Liver (tissue), 8 donors: ENCODE measurements at regions not wholly inside any gene's neighbourhood (a gene's known extent, or its start where the extent isn't known, plus 50 kb on each side); places are given as distances from the start of the nearest gene placed in this dataset.
A peak's percentile ranks its signal among the peaks of the same experiment; 100 is the strongest.

ENCODE experiments used
- DNase-seq: peaks from one replicate; pipeline ENCODE4 v3.0.0-alpha.2; 2017; ENCODE audit warnings: low spot score
- H3K27ac ChIP-seq, 2 donors: one replicate each; pipeline ENCODE4 v1.7.0; 2013; ENCODE audit warnings: inconsistent platforms in 2 of 2, low read length in 2 of 2, control low read depth in 1 of 2, low read depth in 1 of 2, mild to moderate bottlenecking in 1 of 2
- H3K27me3 ChIP-seq, 4 donors: one replicate each; pipeline versions ENCODE4 v1.6.1 to v1.7.0; 2013; ENCODE audit warnings: low read length in 3 of 4, inconsistent platforms in 1 of 4, mild to moderate bottlenecking in 1 of 4, moderate library complexity in 1 of 4; ENCODE audit not compliant: control insufficient read depth in 4 of 4, insufficient read depth in 4 of 4
- H3K36me3 ChIP-seq, 4 donors: one replicate each; pipeline versions ENCODE4 v1.6.1 to v1.7.0; 2013; ENCODE audit warnings: low read length in 3 of 4, mild to moderate bottlenecking in 3 of 4, low read depth in 1 of 4, moderate library complexity in 1 of 4; ENCODE audit not compliant: control insufficient read depth in 4 of 4, insufficient read depth in 3 of 4
- H3K4me1 ChIP-seq, 4 donors: one replicate each; pipeline versions ENCODE4 v1.6.1 to v1.7.0; 2013; ENCODE audit warnings: low read length in 3 of 4, mild to moderate bottlenecking in 3 of 4, moderate library complexity in 1 of 4; ENCODE audit not compliant: control insufficient read depth in 4 of 4, insufficient read depth in 4 of 4
- H3K4me3 ChIP-seq, 3 donors: one replicate each; pipeline versions ENCODE4 v1.6.1 to v1.7.0; 2013; ENCODE audit warnings: low read length in 3 of 3, control low read depth in 1 of 3, low read depth in 1 of 3, mild to moderate bottlenecking in 1 of 3
- H3K9ac ChIP-seq, 2 donors: one replicate each; pipeline ENCODE4 v1.7.0; 2013; ENCODE audit warnings: low read length in 2 of 2, mild to moderate bottlenecking in 2 of 2, moderate library complexity in 2 of 2, control low read depth in 1 of 2, low read depth in 1 of 2
- H3K9me3 ChIP-seq, 4 donors: one replicate each; pipeline versions ENCODE4 v1.6.1 to v1.7.0; 2013; ENCODE audit warnings: low read length in 3 of 4; ENCODE audit not compliant: control insufficient read depth in 4 of 4
- ATF3 ChIP-seq: IDR thresholded peaks from 2 replicates; pipeline ENCODE4 v1.6.1; 2016; ENCODE audit warnings: antibody characterized with exemption
- CTCF ChIP-seq: fragments of 150-350 bp; IDR thresholded peaks from 2 replicates; pipeline ENCODE4 v1.5.1; 2017; ENCODE audit warnings: improper control_type of control experiment, low read depth, low read length; ENCODE audit not compliant: missing input control
- FOXA1 ChIP-seq: IDR thresholded peaks from 2 replicates; pipeline ENCODE4 v1.6.1; 2016; ENCODE audit warnings: antibody characterized with exemption
- FOXA2 ChIP-seq: IDR thresholded peaks from 2 replicates; pipeline ENCODE4 v1.6.1; 2016; ENCODE audit warnings: antibody characterized with exemption
- GABPA ChIP-seq, 2 donors: IDR thresholded peaks in 1 of 2; conservative IDR thresholded peaks in 1 of 2; 2 replicates each; pipeline ENCODE4 v1.6.1; 2016; ENCODE audit warnings: antibody characterized with exemption in 2 of 2, mild to moderate bottlenecking in 1 of 2, moderate library complexity in 1 of 2
- HNF4G ChIP-seq: IDR thresholded peaks from 2 replicates; pipeline ENCODE4 v1.6.1; 2016; ENCODE audit warnings: antibody characterized with exemption
- JUND ChIP-seq, 2 donors: IDR thresholded peaks; 2 replicates each; pipeline ENCODE4 v1.6.1; 2016; ENCODE audit warnings: antibody characterized with exemption in 2 of 2
- MAX ChIP-seq: IDR thresholded peaks from 2 replicates; pipeline ENCODE4 v1.6.1; 2016; ENCODE audit warnings: antibody characterized with exemption
- NR2F2 ChIP-seq: IDR thresholded peaks from 2 replicates; pipeline ENCODE4 v1.6.1; 2016; ENCODE audit warnings: antibody characterized with exemption
- RAD21 ChIP-seq, 2 donors: IDR thresholded peaks; 2 replicates each; pipeline ENCODE4 v1.6.1; 2016; ENCODE audit warnings: antibody characterized with exemption in 2 of 2, mild to moderate bottlenecking in 2 of 2
- RXRA ChIP-seq, 2 donors: IDR thresholded peaks; 2 replicates each; pipeline ENCODE4 v1.6.1; 2017 to 2018; ENCODE audit warnings: antibody characterized with exemption in 2 of 2, mild to moderate bottlenecking in 1 of 2
- SP1 ChIP-seq: IDR thresholded peaks from 2 replicates; pipeline ENCODE4 v1.6.1; 2018; ENCODE audit warnings: antibody characterized with exemption, mild to moderate bottlenecking
- TAF1 ChIP-seq: conservative IDR thresholded peaks from 2 replicates; pipeline ENCODE4 v1.6.1; 2016; ENCODE audit warnings: antibody characterized with exemption, mild to moderate bottlenecking
- YY1 ChIP-seq: IDR thresholded peaks from 2 replicates; pipeline ENCODE4 v1.6.1; 2016; ENCODE audit warnings: antibody characterized with exemption, mild to moderate bottlenecking
- ZBTB33 ChIP-seq: IDR thresholded peaks from 2 replicates; pipeline ENCODE4 v1.6.1; 2016; ENCODE audit warnings: antibody characterized with exemption
- WGBS: extraction: QIAGEN DNeasy Blood & Tissue Kit; methylation state at CpG from one replicate; pipeline ENCODE4 v1.1.7; 2013; 5-methylcytosine and 5-hydroxymethylcytosine counted together
- donor health status: healthy.
- donor health status: healthy.
- donor health status: healthy.
- donor health status: healthy.
- donor health status: healthy.

- no peak for TF ChIP-seq CTCF
- no peak for TF ChIP-seq ATF3
- no peak for TF ChIP-seq HNF4G
- TF ChIP-seq FOXA1, result no peak
- TF ChIP-seq SP1, result no peak
- no peak for TF ChIP-seq YY1
- no peak for TF ChIP-seq ZBTB33
Observed at GRCh38 chr11:37721485-37721884, 1123.4 kb upstream of the RAG2 start (continued).

GRCh38 chr11:37718431-37718999 is 1120.5 kb upstream of the RAG2 start:
- no peak overlapping the region for H3K9ac ChIP-seq
- H3K9me3 ChIP-seq, result no peaks in the 10 kb centered on the region
- no peaks in the 10 kb centered on the region for H3K27me3 ChIP-seq
- no peak for TF ChIP-seq SP1
- no peak for TF ChIP-seq FOXA2
- no peak for TF ChIP-seq YY1
- TF ChIP-seq HNF4G, result no peak
- TF ChIP-seq JUND (IDR thresholded peaks at IDR 0.05), result no peak
- TF ChIP-seq ATF3, result no peak
- no peak for TF ChIP-seq MAX
- TF ChIP-seq TAF1, result no peak
- TF ChIP-seq NR2F2, result no peak
- no peak for TF ChIP-seq FOXA1
- TF ChIP-seq RAD21 (IDR thresholded peaks at IDR 0.05), result no peak
- TF ChIP-seq RXRA (IDR thresholded peaks at IDR 0.05), result no peak
- H3K4me3 ChIP-seq, result no peak overlapping the region
- 50% methylated on average over 1 of the region's 1 CpG for WGBS
- H3K4me1 ChIP-seq, result no peaks in the 10 kb centered on the region
- no peak overlapping the region for H3K27ac ChIP-seq
- DNase-seq, result no peak
- H3K36me3 ChIP-seq, result no peaks in the 10 kb centered on the region

GRCh38 chr11:37712251-37712650 is 1114.2 kb upstream of the RAG2 start:
- no peaks in the 10 kb centered on the region for H3K27me3 ChIP-seq
- H3K36me3 ChIP-seq, result no peaks in the 10 kb centered on the region
- no peak overlapping the region for H3K27ac ChIP-seq
- TF ChIP-seq RXRA (IDR thresholded peaks at IDR 0.05) (no peak), GABPA (IDR thresholded peaks at IDR 0.05 in 1 of 2, conservative IDR thresholded peaks at IDR 0.05 in 1 of 2) (no peak), RAD21 (IDR thresholded peaks at IDR 0.05) (peak in 1 of 2 donors; percentile 6), SP1 (no peak)
- DNase-seq, result no peak
- no peaks in the 10 kb centered on the region for H3K9me3 ChIP-seq
- no peak overlapping the region for H3K9ac ChIP-seq
- WGBS, result 30% methylated on average over 3 of the region's 3 CpGs
- H3K4me3 ChIP-seq, result no peak overlapping the region
- H3K4me1 ChIP-seq, result no peaks in the 10 kb centered on the region
